Kidney (tissue), 13 donors: ENCODE measurements at regions not wholly inside any gene's neighbourhood (a gene's known extent, or its start where the extent isn't known, plus 50 kb on each side); places are given as distances from the start of the nearest gene placed in this dataset.

Experiments used
- DNase-seq, 5 donors: peaks; one replicate each; pipeline ENCODE4 v3.0.0-alpha.2; 2013 to 2020
- FAIRE-seq: peaks from 2 replicates; lab custom pipeline; 2012; peaks lifted over from hg19 to GRCh38; lab: Jason Lieb, UNC
- H3K27ac ChIP-seq, 2 donors: one replicate each; pipeline ENCODE4 v1.7.0; 2013; ENCODE audit warnings: low read depth in 2 of 2, low read length in 2 of 2, inconsistent platforms in 1 of 2
- H3K27me3 ChIP-seq: one replicate; pipeline ENCODE4 v1.7.1; 2013; ENCODE audit warnings: low read length, inconsistent platforms; ENCODE audit not compliant: control insufficient read depth, insufficient read depth
- H3K36me3 ChIP-seq, 3 donors: one replicate each; pipeline versions ENCODE4 v1.7.0 to v1.7.1; 2013; ENCODE audit warnings: low read length in 3 of 3, control low read depth in 1 of 3, inconsistent platforms in 1 of 3; ENCODE audit not compliant: insufficient read depth in 3 of 3, control insufficient read depth in 2 of 3
- H3K4me1 ChIP-seq, 3 donors: one replicate each; pipeline versions ENCODE4 v1.7.0 to v1.7.1; 2013; ENCODE audit warnings: low read length in 3 of 3, inconsistent platforms in 1 of 3, low read depth in 1 of 3; ENCODE audit not compliant: control insufficient read depth in 2 of 3, insufficient read depth in 2 of 3
- H3K4me3 ChIP-seq, 3 donors: one replicate each; pipeline versions ENCODE4 v1.7.0 to v1.8.1; 2013; ENCODE audit warnings: low read length in 3 of 3, control low read depth in 1 of 3, inconsistent platforms in 1 of 3
- H3K9ac ChIP-seq, 3 donors: one replicate each; pipeline versions ENCODE4 v1.7.0 to v1.7.1; 2013; ENCODE audit warnings: low read length in 3 of 3, control low read depth in 1 of 3, inconsistent platforms in 1 of 3
- H3K9me3 ChIP-seq, 3 donors: one replicate each; pipeline versions ENCODE4 v1.7.0 to v1.7.1; 2013; ENCODE audit warnings: low read length in 3 of 3, control low read depth in 1 of 3, inconsistent platforms in 1 of 3; ENCODE audit not compliant: control insufficient read depth in 2 of 3, insufficient read depth in 1 of 3
- intact Hi-C: fragments of 100-400 bp; cut with DNase I; formaldehyde crosslinking; loops from one replicate; pipeline ENCODE4 v1.11.1; 2022
- TF ChIP-seq, protein P1 (sequence below): IDR thresholded peaks from 3 replicates; pipeline ENCODE4 v1.5.1; 2012; ENCODE audit warnings: mild to moderate bottlenecking, moderate library complexity, borderline replicate concordance; ENCODE audit not compliant: insufficient read depth; ENCODE audit errors: extremely low read depth
- donor health status: control.
- donor health status: control.
- donor health status: control.
- donor health status: control.
- donor health status: control.
- donor health status: DM: yes; HTN: yes; CAD: no.
- donor health status: Normal renal cell carcinoma (clear cell type).

DNA sequence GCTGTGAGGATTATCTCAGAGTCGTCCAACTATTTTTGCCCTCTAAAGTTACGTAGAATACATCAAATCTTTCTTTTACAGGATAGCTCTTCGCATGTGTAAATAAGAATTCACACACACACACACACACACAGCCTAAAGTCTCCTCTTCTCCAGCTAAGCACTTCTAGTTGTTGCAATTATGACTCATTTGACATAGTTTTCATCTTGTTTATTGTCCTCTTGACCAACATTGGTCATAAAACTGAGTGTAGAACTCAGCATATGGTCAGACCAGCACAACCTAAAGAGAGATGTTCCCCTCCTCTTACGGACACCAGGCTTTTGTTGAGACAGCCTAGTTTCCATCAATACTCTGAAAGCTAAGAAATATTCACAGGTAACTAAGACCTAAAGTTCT is 234.2 kb downstream of the BLID start:
- Histone ChIP-seq H3K36me3 (no peaks in the 10 kb centered on the region), H3K9ac (no peak overlapping the region), H3K27ac (no peak overlapping the region), H3K9me3 (no peaks in the 10 kb centered on the region), H3K4me3 (no peak overlapping the region), H3K27me3 (no peaks in the 10 kb centered on the region), H3K4me1 (no peaks in the 10 kb centered on the region)
- FAIRE-seq (no peak), DNase-seq (no peak)
- intact Hi-C loops: no loop called here
- TF ChIP-seq, protein P1, sequence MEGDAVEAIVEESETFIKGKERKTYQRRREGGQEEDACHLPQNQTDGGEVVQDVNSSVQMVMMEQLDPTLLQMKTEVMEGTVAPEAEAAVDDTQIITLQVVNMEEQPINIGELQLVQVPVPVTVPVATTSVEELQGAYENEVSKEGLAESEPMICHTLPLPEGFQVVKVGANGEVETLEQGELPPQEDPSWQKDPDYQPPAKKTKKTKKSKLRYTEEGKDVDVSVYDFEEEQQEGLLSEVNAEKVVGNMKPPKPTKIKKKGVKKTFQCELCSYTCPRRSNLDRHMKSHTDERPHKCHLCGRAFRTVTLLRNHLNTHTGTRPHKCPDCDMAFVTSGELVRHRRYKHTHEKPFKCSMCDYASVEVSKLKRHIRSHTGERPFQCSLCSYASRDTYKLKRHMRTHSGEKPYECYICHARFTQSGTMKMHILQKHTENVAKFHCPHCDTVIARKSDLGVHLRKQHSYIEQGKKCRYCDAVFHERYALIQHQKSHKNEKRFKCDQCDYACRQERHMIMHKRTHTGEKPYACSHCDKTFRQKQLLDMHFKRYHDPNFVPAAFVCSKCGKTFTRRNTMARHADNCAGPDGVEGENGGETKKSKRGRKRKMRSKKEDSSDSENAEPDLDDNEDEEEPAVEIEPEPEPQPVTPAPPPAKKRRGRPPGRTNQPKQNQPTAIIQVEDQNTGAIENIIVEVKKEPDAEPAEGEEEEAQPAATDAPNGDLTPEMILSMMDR: no peak

DNA sequence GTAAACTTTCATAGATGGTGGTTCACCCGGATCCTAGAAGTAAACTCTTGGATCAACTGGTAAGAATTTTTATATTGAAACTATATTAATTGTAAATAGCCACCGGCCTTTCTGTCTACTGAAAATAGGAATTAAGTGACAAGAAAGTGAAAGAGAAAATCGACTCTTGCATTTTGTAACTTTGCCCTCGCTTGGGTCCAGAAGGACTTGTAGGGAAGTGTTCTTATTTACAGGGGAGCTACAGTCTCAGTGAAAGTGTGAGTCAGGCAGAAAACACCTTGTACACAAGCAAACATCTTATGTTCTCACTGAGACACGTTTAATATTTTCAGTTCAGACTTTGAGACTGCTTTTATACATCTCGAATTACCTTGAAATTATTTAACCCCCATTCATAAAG is 238.9 kb downstream of the BLID start:
- H3K27ac ChIP-seq: no peak overlapping the region
- DNase-seq (no peak), FAIRE-seq (no peak)
- H3K4me3 ChIP-seq: no peak overlapping the region
- no peaks in the 10 kb centered on the region for H3K27me3 ChIP-seq
- intact Hi-C loops: no loop called here
- no peak overlapping the region for H3K9ac ChIP-seq
- H3K9me3 ChIP-seq: no peaks in the 10 kb centered on the region
- H3K36me3 ChIP-seq: no peaks in the 10 kb centered on the region
- TF ChIP-seq, protein P1: no peak
- no peaks in the 10 kb centered on the region for H3K4me1 ChIP-seq

DNA sequence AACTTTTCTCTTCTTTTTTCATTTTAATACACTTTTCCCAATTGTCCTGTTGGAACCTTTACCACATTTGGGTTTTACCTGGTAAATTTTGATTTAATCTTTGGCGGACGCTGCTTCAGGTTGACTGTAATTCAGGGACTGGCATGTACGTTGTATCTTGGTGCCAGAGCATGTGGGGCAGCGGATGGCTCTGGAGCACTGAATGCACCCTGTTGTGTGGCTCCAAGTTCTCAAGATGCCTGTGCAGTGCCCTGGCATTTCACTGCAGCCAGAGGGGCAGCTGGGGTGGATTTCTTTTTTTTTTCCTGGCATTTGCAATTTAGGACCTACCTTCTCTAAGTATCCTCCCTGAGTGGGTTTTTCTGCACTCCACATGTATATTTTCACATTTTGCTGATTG is 242.2 kb downstream of the BLID start:
- H3K27ac ChIP-seq: no peak overlapping the region
- H3K9ac ChIP-seq: no peak overlapping the region
- no peak for DNase-seq
- H3K4me3 ChIP-seq: no peak overlapping the region
- no peaks in the 10 kb centered on the region for H3K27me3 ChIP-seq
- H3K4me1 ChIP-seq: no peaks in the 10 kb centered on the region
- no peak for FAIRE-seq
- intact Hi-C loops: no loop called here
- TF ChIP-seq, protein P1: no peak
- H3K9me3 ChIP-seq: no peaks in the 10 kb centered on the region
- H3K36me3 ChIP-seq: no peaks in the 10 kb centered on the region

DNA sequence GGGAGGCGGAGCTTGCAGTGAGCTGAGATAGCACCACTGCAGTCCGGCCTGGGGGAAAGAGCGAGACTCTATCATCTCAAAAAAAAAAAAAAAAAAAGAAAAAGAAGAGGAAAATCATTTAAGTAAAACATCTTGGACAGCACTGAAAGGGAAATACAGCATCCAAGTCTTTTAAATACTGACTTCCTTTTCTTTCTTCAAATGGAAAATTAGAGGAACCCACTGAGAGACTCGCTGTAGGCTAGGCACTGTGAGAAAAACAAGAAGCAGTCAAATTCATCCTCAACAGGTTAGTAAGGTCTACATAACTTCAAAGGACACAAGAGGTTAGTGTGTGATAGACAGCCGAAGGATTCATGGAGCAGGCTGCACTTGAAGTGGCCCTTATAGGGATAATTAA is 243.7 kb downstream of the BLID start:
- intact Hi-C loops: no loop called here
- Histone ChIP-seq H3K4me3 (no peak overlapping the region), H3K36me3 (no peaks in the 10 kb centered on the region), H3K4me1 (no peaks in the 10 kb centered on the region), H3K27ac (no peak overlapping the region), H3K9me3 (no peaks in the 10 kb centered on the region), H3K27me3 (no peaks in the 10 kb centered on the region), H3K9ac (no peak overlapping the region)
- FAIRE-seq (no peak), DNase-seq (no peak)
- TF ChIP-seq, protein P1: no peak
